ENCODE measurements at regions not wholly inside any gene's neighbourhood (a gene's known extent, or its start where the extent isn't known, plus 50 kb on each side); places are given as distances from the start of the nearest gene placed in this dataset.
"Not testable (repeated sequence)": the region's sequence is repeated elsewhere in the genome, so short reads cannot be mapped to it uniquely, and the experiment has no call there.

- H3K27ac ChIP-seq = no peak overlapping the region
- H3K4me1 ChIP-seq = peaks cover 0 to 5% (median 0%) of the 10 kb centered on the region in 12 donors
- H3K4me3 ChIP-seq = no peak overlapping the region
- WGBS, 4 donors = 72 to 93% (median 88%) methylated on average over 2 of the region's 2 CpGs
- TF ChIP-seq POLR2A (IDR thresholded peaks at IDR 0.05) (no peak), CTCF (IDR thresholded peaks at IDR 0.05) (no peak)
- no peaks in the 10 kb centered on the region for H3K9me3 ChIP-seq
- no peaks in the 10 kb centered on the region for H3K36me3 ChIP-seq
- ATAC-seq (no peak), DNase-seq (no peak)
- peaks cover 0 to 28% (median 0%) of the 10 kb centered on the region in 9 donors for H3K27me3 ChIP-seq
- intact Hi-C loops (cut with DNase I) = loop anchor here in 1 of 10 donors (10.0 kb wide), 1 partner anchor 47 kb away; no protein-coding TSS in a partner anchor
These were observed 102.5 kb downstream of the LUZP4 start for GRCh38 chrX:115392031-115392430.

- H3K36me3 ChIP-seq = no peaks in the 10 kb centered on the region
- H3K4me1 ChIP-seq = peaks cover 0 to 5% (median 0%) of the 10 kb centered on the region in 12 donors
- TF ChIP-seq CTCF (IDR thresholded peaks at IDR 0.05) (no peak), POLR2A (IDR thresholded peaks at IDR 0.05) (no peak)
- H3K27ac ChIP-seq = no peak overlapping the region
- no peak for ATAC-seq
- intact Hi-C loops (cut with DNase I) = loop anchor here in 1 of 10 donors (10.0 kb wide), 1 partner anchor 48 kb away; no protein-coding TSS in a partner anchor
- 80 to 90% (median 87%) methylated on average over 1 of the region's 1 CpG for WGBS, 4 donors
- H3K27me3 ChIP-seq = peaks cover 0 to 22% (median 0%) of the 10 kb centered on the region in 9 donors
- H3K4me3 ChIP-seq = no peak overlapping the region
- DNase-seq = no peak
- no peaks in the 10 kb centered on the region for H3K9me3 ChIP-seq
These were observed 103.4 kb downstream of the LUZP4 start for GRCh38 chrX:115392871-115393270.

DNA sequence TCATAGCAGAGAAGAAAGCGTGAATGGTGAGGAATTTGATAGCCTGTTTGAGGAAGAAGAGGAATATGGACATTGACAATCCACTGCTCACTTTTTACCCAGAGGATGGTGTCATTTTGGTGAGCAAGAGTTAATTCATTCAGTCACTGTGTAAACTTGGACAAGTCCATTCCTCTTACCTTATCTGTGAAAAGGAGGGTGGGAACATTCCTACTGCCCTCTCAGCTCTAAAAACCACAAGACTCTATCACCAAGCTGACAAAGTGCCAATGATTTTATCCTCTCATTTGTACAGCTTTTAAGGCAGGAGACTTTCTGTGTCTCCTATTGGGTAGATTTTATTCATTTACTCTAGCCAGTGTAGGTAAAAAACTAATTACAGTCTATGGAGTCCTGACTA is 103.8 kb downstream of the LUZP4 start:
- ATAC-seq = peak in 1 of 4 donors; percentile 34
- no peaks in the 10 kb centered on the region for H3K9me3 ChIP-seq
- TF ChIP-seq CTCF (IDR thresholded peaks at IDR 0.05) (no peak), POLR2A (IDR thresholded peaks at IDR 0.05) (no peak)
- WGBS, 4 donors = 62 to 100% (median 79%) methylated on average over 1 of the region's 1 CpG
- H3K27ac ChIP-seq = no peak overlapping the region
- intact Hi-C loops (cut with DNase I) = loop anchor here in 1 of 10 donors (10.0 kb wide), 1 partner anchor 48 kb away; no protein-coding TSS in a partner anchor
- DNase-seq = no peak
- H3K27me3 ChIP-seq = peaks cover 0 to 18% (median 0%) of the 10 kb centered on the region in 9 donors
- peaks cover 0 to 4% (median 0%) of the 10 kb centered on the region in 12 donors for H3K4me1 ChIP-seq
- H3K36me3 ChIP-seq = no peaks in the 10 kb centered on the region
- no peak overlapping the region for H3K4me3 ChIP-seq

- intact Hi-C loops (cut with DNase I) = loop anchor here in 1 of 10 donors (10.0 kb wide), 1 partner anchor 50 kb away; no protein-coding TSS in a partner anchor
- H3K4me3 ChIP-seq, ATAC-seq, H3K4me1 ChIP-seq, H3K9me3 ChIP-seq, DNase-seq, H3K36me3 ChIP-seq, H3K27ac ChIP-seq: not testable (repeated sequence)
- 86 to 98% (median 90%) methylated on average over 4 of the region's 4 CpGs for WGBS, 4 donors
- H3K27me3 ChIP-seq = peaks cover 0 to 18% (median 0%) of the 10 kb centered on the region in 9 donors
These were observed 105.3 kb downstream of the LUZP4 start for GRCh38 chrX:115394806-115395205.

DNA sequence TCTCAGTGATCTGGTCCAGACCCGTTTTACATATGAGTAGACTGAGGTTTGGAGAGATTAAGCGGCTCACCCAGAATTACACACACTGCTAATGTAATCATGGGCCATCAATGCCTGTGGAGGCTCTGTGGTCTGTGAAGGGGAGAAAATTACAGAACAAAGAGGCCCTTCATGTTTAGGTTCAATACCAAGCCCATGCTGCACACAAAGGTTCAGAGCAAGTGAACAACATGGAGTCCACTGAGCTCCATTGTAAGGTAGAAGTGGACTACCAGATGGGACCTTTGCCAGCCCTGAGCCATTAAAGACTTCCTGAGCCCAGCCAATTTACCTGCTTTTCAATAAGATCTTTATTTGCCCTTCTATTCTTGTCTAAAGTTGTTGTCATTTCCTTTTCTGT is 109.8 kb downstream of the LUZP4 start:
- WGBS, 4 donors = 88 to 95% (median 92%) methylated on average over 2 of the region's 2 CpGs
- Histone ChIP-seq H3K4me3 (no peak overlapping the region), H3K36me3 (no peaks in the 10 kb centered on the region), H3K9me3 (no peaks in the 10 kb centered on the region), H3K4me1 (no peaks in the 10 kb centered on the region), H3K27me3 (peaks cover 0 to 4% (median 0%) of the 10 kb centered on the region in 9 donors), H3K27ac (no peak overlapping the region)
- no peak for DNase-seq
- no peak for ATAC-seq
- intact Hi-C loops (cut with DNase I) = loop anchor here in 1 of 10 donors (10.0 kb wide), 1 partner anchor 55 kb away; no protein-coding TSS in a partner anchor
- TF ChIP-seq POLR2A (IDR thresholded peaks at IDR 0.05) = no peak
- no peak for TF ChIP-seq CTCF (IDR thresholded peaks at IDR 0.05)
